Karpas-422 (cell line): ENCODE measurements at regions not wholly inside any gene's neighbourhood (a gene's known extent, or its start where the extent isn't known, plus 50 kb on each side); places are given as distances from the start of the nearest gene placed in this dataset.

Experiments
- DNase-seq: peaks from one replicate; pipeline ENCODE4 v3.0.0-alpha.2; 2015
- H2AFZ ChIP-seq: fragments of 200-600 bp; sonication (generic); 2 replicates; pipeline ENCODE4 v1.6.1; 2014; ENCODE audit warnings: antibody characterized with exemption, low read length, mixed read lengths
- H3K27ac ChIP-seq: fragments of 200-600 bp; sonication (generic); 2 replicates; pipeline ENCODE4 v1.5.1; 2014; ENCODE audit warnings: mild to moderate bottlenecking, low read length, moderate library complexity
- H3K27me3 ChIP-seq: fragments of 200-600 bp; sonication (generic); 2 replicates; pipeline ENCODE4 v1.6.1; 2014; ENCODE audit warnings: low read length, mixed read lengths
- H3K36me3 ChIP-seq: fragments of 200-600 bp; sonication (generic); 2 replicates; pipeline ENCODE4 v1.6.1; 2014; ENCODE audit warnings: low read length, mixed read lengths; ENCODE audit not compliant: insufficient read depth
- H3K4me1 ChIP-seq: fragments of 200-600 bp; sonication (generic); 2 replicates; pipeline ENCODE4 v1.6.1; 2014; ENCODE audit warnings: mild to moderate bottlenecking, low read length, mixed read lengths
- H3K4me2 ChIP-seq: fragments of 200-600 bp; sonication (generic); 2 replicates; pipeline ENCODE4 v1.6.1; 2014; ENCODE audit warnings: low read length, low read depth, mild to moderate bottlenecking; ENCODE audit not compliant: poor library complexity, severe bottlenecking
- H3K4me3 ChIP-seq: fragments of 200-600 bp; sonication (generic); 2 replicates; pipeline ENCODE4 v1.5.1; 2014; ENCODE audit warnings: mild to moderate bottlenecking, antibody characterized with exemption, low read length, mixed read lengths
- H3K79me2 ChIP-seq: fragments of 200-600 bp; sonication (generic); 2 replicates; pipeline ENCODE4 v1.6.1; 2014; ENCODE audit warnings: mild to moderate bottlenecking, low read length, mixed read lengths
- H3K9ac ChIP-seq: fragments of 200-600 bp; sonication (generic); 2 replicates; pipeline ENCODE4 v1.6.0; 2014; ENCODE audit warnings: low read length
- H3K9me2 ChIP-seq: fragments of 200-600 bp; sonication (generic), shearing (Covaris generic); replicated peaks from 2 replicates; pipeline ENCODE4 v1.6.0; 2014; ENCODE audit warnings: mild to moderate bottlenecking, low read length, moderate library complexity; ENCODE audit not compliant: insufficient read depth
- H3K9me3 ChIP-seq: fragments of 300-700, 200-600 bp; sonication (generic); 2 replicates; pipeline ENCODE4 v1.6.1; 2014; ENCODE audit warnings: low read length, mixed read lengths
- H4K20me1 ChIP-seq: fragments of 200-600 bp; sonication (generic); 2 replicates; pipeline ENCODE4 v1.6.1; 2014; ENCODE audit warnings: mild to moderate bottlenecking, antibody characterized with exemption, low read length, low read depth; ENCODE audit not compliant: insufficient read depth

DNA sequence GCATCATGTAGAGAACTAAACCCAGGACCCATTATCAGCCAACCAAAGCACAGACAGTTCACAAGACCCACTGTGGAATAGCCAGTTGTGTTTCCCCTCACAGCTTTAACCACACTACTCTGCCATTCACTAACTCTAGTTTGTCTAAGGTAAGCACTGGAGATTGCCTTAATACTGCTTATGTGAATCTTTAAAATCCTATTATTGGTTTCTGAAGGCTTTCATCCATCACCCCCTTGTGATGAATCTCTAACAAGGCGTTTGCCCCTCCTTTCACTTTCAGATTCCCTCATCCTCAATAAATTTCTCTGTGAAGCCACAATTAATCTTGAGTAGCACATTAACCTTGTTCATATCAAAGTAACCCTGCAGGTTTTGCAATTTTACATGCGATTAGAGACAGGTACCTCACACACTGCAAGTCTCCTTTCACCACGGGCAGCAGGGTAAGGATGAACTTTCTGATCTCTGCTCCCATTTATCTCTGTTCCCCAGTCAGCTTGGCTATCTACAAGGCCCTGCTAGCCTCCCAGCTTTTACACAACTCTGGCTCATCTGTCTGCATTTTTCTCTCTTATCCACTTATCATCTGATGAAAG, 785.6 kb downstream of the REEP3 start:
- H2AFZ ChIP-seq: no peak overlapping the region
- H3K27me3 ChIP-seq: no peaks in the 10 kb centered on the region
- no peaks in the 10 kb centered on the region for H3K4me1 ChIP-seq
- H3K27ac ChIP-seq: no peak overlapping the region
- H3K4me3 ChIP-seq: no peak overlapping the region
- no peak overlapping the region for H3K9ac ChIP-seq
- DNase-seq: no peak
- H3K9me2 ChIP-seq: no peaks in the 10 kb centered on the region
- no peak overlapping the region for H3K4me2 ChIP-seq
- H3K9me3 ChIP-seq: no peaks in the 10 kb centered on the region
- no peaks in the 10 kb centered on the region for H3K36me3 ChIP-seq
- no peaks in the 10 kb centered on the region for H3K79me2 ChIP-seq
- H4K20me1 ChIP-seq: no peaks in the 10 kb centered on the region

DNA sequence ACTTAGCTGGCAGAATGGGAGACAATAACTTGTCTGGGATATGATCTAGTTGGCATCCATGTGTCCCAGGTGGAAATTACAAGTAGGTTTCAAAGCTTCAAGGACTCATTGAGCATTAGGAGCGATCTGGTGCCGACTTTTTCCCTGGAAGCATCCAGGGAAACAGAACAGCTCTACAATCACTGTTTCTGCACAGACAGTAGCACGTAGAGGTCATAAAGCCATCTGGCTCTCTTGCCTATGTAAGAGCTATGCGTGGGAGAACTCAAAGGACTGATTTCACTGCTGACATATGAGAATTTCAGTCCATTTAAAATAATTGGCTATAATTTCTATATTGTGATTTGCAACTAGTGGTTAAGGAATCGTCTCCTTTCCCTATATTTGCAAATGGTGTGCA, 791.7 kb downstream of the REEP3 start:
- Histone ChIP-seq H3K27ac (no peak overlapping the region), H3K9me2 (no peaks in the 10 kb centered on the region), H3K36me3 (no peaks in the 10 kb centered on the region), H3K4me2 (no peak overlapping the region), H3K4me3 (no peak overlapping the region), H4K20me1 (no peaks in the 10 kb centered on the region), H3K4me1 (no peaks in the 10 kb centered on the region), H2AFZ (no peak overlapping the region), H3K9ac (no peak overlapping the region), H3K79me2 (no peaks in the 10 kb centered on the region), H3K9me3 (no peaks in the 10 kb centered on the region), H3K27me3 (no peaks in the 10 kb centered on the region)
- DNase-seq: no peak

DNA sequence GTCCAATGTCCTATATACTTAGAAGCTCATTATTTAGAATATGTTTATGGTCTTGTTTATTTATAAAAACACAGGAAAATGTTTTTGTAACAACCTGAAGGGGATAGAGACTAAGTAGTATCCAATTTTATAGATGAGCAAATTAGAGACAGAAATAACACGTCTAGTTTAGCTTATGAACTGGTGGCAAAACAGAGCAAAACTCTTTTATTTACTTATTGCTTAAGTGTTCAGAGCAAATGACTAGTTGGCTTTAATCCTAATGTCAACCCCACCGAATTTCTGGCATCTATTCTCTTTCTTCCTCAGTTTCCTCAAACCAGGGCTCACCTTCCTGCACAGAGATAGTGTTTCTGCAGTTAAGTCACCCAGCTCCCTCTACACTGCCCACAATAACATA, 792.8 kb downstream of the REEP3 start:
- H3K9ac ChIP-seq: no peak overlapping the region

DNA sequence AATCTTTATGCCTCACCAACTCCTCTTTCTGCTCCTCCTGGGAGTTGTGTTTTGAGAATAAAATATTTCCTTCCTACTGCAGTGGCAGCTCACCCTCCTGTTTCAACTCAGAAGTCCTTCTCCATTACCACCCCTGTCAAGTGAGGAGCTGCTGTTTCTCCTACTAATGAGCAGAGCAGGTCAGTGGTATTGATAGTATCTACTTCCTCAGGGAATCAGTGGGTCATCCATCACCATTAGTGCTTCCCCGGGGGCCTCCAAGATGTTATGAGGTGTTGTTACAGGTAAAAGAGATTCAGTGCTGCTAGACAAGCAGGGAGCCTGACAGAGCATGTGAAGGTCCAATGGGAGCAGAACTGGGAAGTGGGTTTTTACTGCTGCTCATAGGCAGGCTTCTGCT, 795.2 kb downstream of the REEP3 start:
- Histone ChIP-seq H3K27ac (no peak overlapping the region), H3K27me3 (no peaks in the 10 kb centered on the region), H3K9me2 (no peaks in the 10 kb centered on the region), H3K4me3 (no peak overlapping the region), H4K20me1 (no peaks in the 10 kb centered on the region), H3K79me2 (no peaks in the 10 kb centered on the region), H3K9me3 (no peaks in the 10 kb centered on the region), H2AFZ (no peak overlapping the region), H3K36me3 (no peaks in the 10 kb centered on the region), H3K4me2 (no peak overlapping the region), H3K9ac (no peak overlapping the region), H3K4me1 (no peaks in the 10 kb centered on the region)
- no peak for DNase-seq

More for the DNA sequence above, 792.8 kb downstream of the REEP3 start:
- Histone ChIP-seq H4K20me1 (no peaks in the 10 kb centered on the region), H2AFZ (no peak overlapping the region), H3K36me3 (no peaks in the 10 kb centered on the region), H3K27me3 (no peaks in the 10 kb centered on the region), H3K4me3 (no peak overlapping the region), H3K9me2 (no peaks in the 10 kb centered on the region), H3K4me2 (no peak overlapping the region), H3K27ac (no peak overlapping the region), H3K9me3 (no peaks in the 10 kb centered on the region), H3K4me1 (no peaks in the 10 kb centered on the region), H3K79me2 (no peaks in the 10 kb centered on the region)
- no peak for DNase-seq

DNA sequence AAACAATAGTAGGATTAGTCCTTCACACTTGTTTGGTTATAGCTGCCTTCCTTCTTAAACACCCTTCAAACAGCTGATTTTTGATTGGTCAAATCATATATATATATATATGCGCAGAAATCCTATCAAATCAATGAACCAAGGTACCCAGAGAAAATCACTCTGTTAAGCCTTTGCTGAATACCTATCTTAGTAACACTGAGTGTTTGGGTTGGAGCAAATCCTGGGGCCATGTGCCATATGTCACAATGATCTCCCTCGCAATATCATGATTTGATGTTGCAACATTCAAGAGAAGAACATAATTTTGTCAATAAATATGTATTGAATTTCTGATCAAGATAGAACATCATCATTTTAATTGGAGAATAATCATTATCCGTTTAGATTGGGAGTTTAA, 795.6 kb downstream of the REEP3 start:
- Histone ChIP-seq H3K36me3 (no peaks in the 10 kb centered on the region), H3K9me3 (no peaks in the 10 kb centered on the region), H3K27me3 (no peaks in the 10 kb centered on the region), H4K20me1 (no peaks in the 10 kb centered on the region), H3K27ac (no peak overlapping the region), H2AFZ (no peak overlapping the region), H3K9me2 (no peaks in the 10 kb centered on the region), H3K9ac (no peak overlapping the region), H3K4me1 (no peaks in the 10 kb centered on the region), H3K4me3 (no peak overlapping the region), H3K79me2 (no peaks in the 10 kb centered on the region), H3K4me2 (no peak overlapping the region)
- DNase-seq: no peak

DNA sequence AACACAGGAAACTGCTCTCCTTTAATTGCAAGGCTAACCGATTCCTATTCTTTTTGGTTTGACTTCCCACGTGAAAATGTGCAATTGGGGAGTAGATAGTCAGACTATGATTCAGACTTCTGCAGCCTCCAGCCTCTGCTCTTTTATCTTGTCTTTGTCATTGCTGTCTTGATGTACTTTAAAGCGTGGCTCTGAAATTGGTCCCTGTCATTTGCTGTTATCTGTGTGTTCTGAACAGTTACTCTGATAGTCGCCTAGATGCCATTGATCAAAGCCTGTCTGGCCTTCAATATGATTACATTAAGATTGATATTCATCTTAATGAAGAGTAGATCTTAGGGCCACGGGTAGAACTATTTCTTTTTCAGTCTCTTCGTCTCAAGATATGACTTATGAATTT, 799.2 kb downstream of the REEP3 start:
- Histone ChIP-seq H3K9ac (no peak overlapping the region), H3K27ac (no peak overlapping the region), H3K4me1 (no peaks in the 10 kb centered on the region), H2AFZ (no peak overlapping the region), H3K36me3 (no peaks in the 10 kb centered on the region), H4K20me1 (no peaks in the 10 kb centered on the region), H3K4me2 (no peak overlapping the region), H3K9me3 (no peaks in the 10 kb centered on the region), H3K79me2 (no peaks in the 10 kb centered on the region), H3K9me2 (no peaks in the 10 kb centered on the region), H3K27me3 (no peaks in the 10 kb centered on the region), H3K4me3 (no peak overlapping the region)
- no peak for DNase-seq

DNA sequence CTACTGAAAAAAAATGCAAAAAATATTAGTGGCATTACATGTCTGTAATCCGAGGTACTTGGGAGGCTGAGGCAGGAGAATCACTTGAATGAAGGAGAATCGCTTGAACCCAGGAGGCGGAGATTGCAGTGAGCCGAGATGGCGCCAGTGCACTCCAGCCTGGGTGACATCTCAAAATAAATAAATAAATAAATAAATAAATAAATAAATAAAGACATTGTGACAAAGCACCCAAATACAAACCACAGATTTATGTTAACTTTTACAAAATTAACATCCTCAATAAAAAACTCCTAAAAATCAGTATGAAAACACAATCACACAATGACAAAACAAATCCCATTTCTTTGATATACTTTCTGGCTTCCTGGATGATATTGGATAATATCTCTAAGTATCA, 808.3 kb downstream of the REEP3 start:
- H3K79me2 ChIP-seq: no peaks in the 10 kb centered on the region
- H3K4me3 ChIP-seq: no peak overlapping the region
- no peaks in the 10 kb centered on the region for H4K20me1 ChIP-seq
- no peaks in the 10 kb centered on the region for H3K9me2 ChIP-seq
- no peaks in the 10 kb centered on the region for H3K9me3 ChIP-seq
- H3K36me3 ChIP-seq: no peaks in the 10 kb centered on the region
- H3K27ac ChIP-seq: no peak overlapping the region
- H3K4me2 ChIP-seq: no peak overlapping the region
- no peak overlapping the region for H3K9ac ChIP-seq
- DNase-seq: no peak
- H3K4me1 ChIP-seq: no peaks in the 10 kb centered on the region
- no peak overlapping the region for H2AFZ ChIP-seq
- 0 out of 2 replicates have a peak, but pooled peaks cover 2% of the 10 kb centered on the region for H3K27me3 ChIP-seq

DNA sequence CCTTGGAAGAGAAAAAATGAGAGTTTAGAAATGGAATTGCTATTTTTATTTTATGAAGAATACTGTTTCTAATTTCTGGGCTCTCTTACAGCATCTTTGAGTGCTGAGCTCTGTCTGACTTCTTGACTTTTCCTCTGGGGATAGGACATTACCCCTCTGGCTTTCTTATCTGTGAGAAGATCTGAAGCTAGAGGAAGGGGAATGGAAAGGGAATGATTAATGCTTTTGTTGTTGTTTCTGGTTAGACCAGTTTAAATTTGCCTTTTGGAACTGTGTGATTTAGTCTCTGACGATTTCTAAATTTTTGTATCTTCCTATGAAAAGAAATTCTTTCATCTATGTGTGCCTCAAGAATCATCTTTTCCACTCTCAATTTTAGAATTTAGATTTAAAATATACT, 811.4 kb downstream of the REEP3 start:
- H3K9ac ChIP-seq: no peak overlapping the region
- no peaks in the 10 kb centered on the region for H4K20me1 ChIP-seq
- H3K27me3 ChIP-seq: 0 out of 2 replicates have a peak, but pooled peaks cover 2% of the 10 kb centered on the region
- H3K4me2 ChIP-seq: no peak overlapping the region
- H3K79me2 ChIP-seq: no peaks in the 10 kb centered on the region
- no peaks in the 10 kb centered on the region for H3K9me3 ChIP-seq
- H3K4me3 ChIP-seq: no peak overlapping the region
- no peak overlapping the region for H3K27ac ChIP-seq
- H3K4me1 ChIP-seq: no peaks in the 10 kb centered on the region
- no peaks in the 10 kb centered on the region for H3K36me3 ChIP-seq
- DNase-seq: no peak
- H3K9me2 ChIP-seq: no peaks in the 10 kb centered on the region
- no peak overlapping the region for H2AFZ ChIP-seq

DNA sequence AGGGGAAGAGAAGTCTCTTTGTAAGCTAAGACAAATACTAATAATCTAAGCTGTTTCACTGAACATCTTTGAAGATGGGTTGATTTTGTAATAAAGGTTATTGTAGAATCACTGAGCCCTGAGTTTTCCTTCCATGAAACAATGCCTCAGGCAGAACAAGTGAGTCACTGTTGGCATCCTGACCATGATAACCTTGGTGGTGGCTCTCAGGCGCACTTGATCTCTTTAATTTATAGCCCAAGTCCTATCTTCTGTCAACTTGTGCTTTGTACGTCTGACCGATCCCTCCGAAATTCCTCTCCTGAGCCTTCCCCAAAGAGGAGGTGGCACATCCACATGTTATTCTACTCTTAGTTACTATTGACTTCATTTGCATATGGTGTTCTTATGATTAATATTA, 812.9 kb downstream of the REEP3 start:
- no peaks in the 10 kb centered on the region for H4K20me1 ChIP-seq
- no peaks in the 10 kb centered on the region for H3K4me1 ChIP-seq
- H3K79me2 ChIP-seq: no peaks in the 10 kb centered on the region
- no peak overlapping the region for H3K4me2 ChIP-seq
- no peak overlapping the region for H3K4me3 ChIP-seq
- no peaks in the 10 kb centered on the region for H3K36me3 ChIP-seq
- H2AFZ ChIP-seq: no peak overlapping the region
- no peak for DNase-seq
- no peaks in the 10 kb centered on the region for H3K9me2 ChIP-seq
- H3K27ac ChIP-seq: no peak overlapping the region
- H3K27me3 ChIP-seq: no peaks in the 10 kb centered on the region
- no peak overlapping the region for H3K9ac ChIP-seq
- no peaks in the 10 kb centered on the region for H3K9me3 ChIP-seq
